Liver (tissue), 7 donors: ENCODE measurements at regions not wholly inside any gene's neighbourhood (a gene's known extent, or its start where the extent isn't known, plus 50 kb on each side); places are given as distances from the start of the nearest gene placed in this dataset.

Experiments used
- DNase-seq: peaks from one replicate; pipeline ENCODE4 v3.0.0-alpha.2; 2017; ENCODE audit warnings: low spot score
- H3K27ac ChIP-seq, 2 donors: one replicate each; pipeline ENCODE4 v1.7.0; 2013; ENCODE audit warnings: inconsistent platforms in 2 of 2, low read length in 2 of 2, control low read depth in 1 of 2, low read depth in 1 of 2, mild to moderate bottlenecking in 1 of 2
- H3K27me3 ChIP-seq, 4 donors: one replicate each; pipeline versions ENCODE4 v1.6.1 to v1.7.0; 2013; ENCODE audit warnings: low read length in 3 of 4, inconsistent platforms in 1 of 4, mild to moderate bottlenecking in 1 of 4, moderate library complexity in 1 of 4; ENCODE audit not compliant: control insufficient read depth in 4 of 4, insufficient read depth in 4 of 4
- H3K36me3 ChIP-seq, 4 donors: one replicate each; pipeline versions ENCODE4 v1.6.1 to v1.7.0; 2013; ENCODE audit warnings: low read length in 3 of 4, mild to moderate bottlenecking in 3 of 4, low read depth in 1 of 4, moderate library complexity in 1 of 4; ENCODE audit not compliant: control insufficient read depth in 4 of 4, insufficient read depth in 3 of 4
- H3K4me1 ChIP-seq, 4 donors: one replicate each; pipeline versions ENCODE4 v1.6.1 to v1.7.0; 2013; ENCODE audit warnings: low read length in 3 of 4, mild to moderate bottlenecking in 3 of 4, moderate library complexity in 1 of 4; ENCODE audit not compliant: control insufficient read depth in 4 of 4, insufficient read depth in 4 of 4
- H3K4me3 ChIP-seq, 3 donors: one replicate each; pipeline versions ENCODE4 v1.6.1 to v1.7.0; 2013; ENCODE audit warnings: low read length in 3 of 3, control low read depth in 1 of 3, low read depth in 1 of 3, mild to moderate bottlenecking in 1 of 3
- H3K9ac ChIP-seq, 2 donors: one replicate each; pipeline ENCODE4 v1.7.0; 2013; ENCODE audit warnings: low read length in 2 of 2, mild to moderate bottlenecking in 2 of 2, moderate library complexity in 2 of 2, control low read depth in 1 of 2, low read depth in 1 of 2
- H3K9me3 ChIP-seq, 4 donors: one replicate each; pipeline versions ENCODE4 v1.6.1 to v1.7.0; 2013; ENCODE audit warnings: low read length in 3 of 4; ENCODE audit not compliant: control insufficient read depth in 4 of 4
- ATF3 ChIP-seq: IDR thresholded peaks from 2 replicates; pipeline ENCODE4 v1.6.1; 2016; ENCODE audit warnings: antibody characterized with exemption
- EGR1 ChIP-seq, 2 donors: IDR thresholded peaks; 2 replicates each; pipeline ENCODE4 v1.6.1; 2016 to 2018; ENCODE audit warnings: antibody characterized with exemption in 2 of 2, low read depth in 2 of 2
- FOXA1 ChIP-seq: IDR thresholded peaks from 2 replicates; pipeline ENCODE4 v1.6.1; 2016; ENCODE audit warnings: antibody characterized with exemption
- FOXA2 ChIP-seq: IDR thresholded peaks from 2 replicates; pipeline ENCODE4 v1.6.1; 2016; ENCODE audit warnings: antibody characterized with exemption
- GABPA ChIP-seq, 2 donors: IDR thresholded peaks in 1 of 2; conservative IDR thresholded peaks in 1 of 2; 2 replicates each; pipeline ENCODE4 v1.6.1; 2016; ENCODE audit warnings: antibody characterized with exemption in 2 of 2, mild to moderate bottlenecking in 1 of 2, moderate library complexity in 1 of 2
- HNF4G ChIP-seq: IDR thresholded peaks from 2 replicates; pipeline ENCODE4 v1.6.1; 2016; ENCODE audit warnings: antibody characterized with exemption
- JUND ChIP-seq, 2 donors: IDR thresholded peaks; 2 replicates each; pipeline ENCODE4 v1.6.1; 2016; ENCODE audit warnings: antibody characterized with exemption in 2 of 2
- MAX ChIP-seq: IDR thresholded peaks from 2 replicates; pipeline ENCODE4 v1.6.1; 2016; ENCODE audit warnings: antibody characterized with exemption
- NR2F2 ChIP-seq: IDR thresholded peaks from 2 replicates; pipeline ENCODE4 v1.6.1; 2016; ENCODE audit warnings: antibody characterized with exemption
- RAD21 ChIP-seq, 2 donors: IDR thresholded peaks; 2 replicates each; pipeline ENCODE4 v1.6.1; 2016; ENCODE audit warnings: antibody characterized with exemption in 2 of 2, mild to moderate bottlenecking in 2 of 2
- REST ChIP-seq: IDR thresholded peaks from 2 replicates; pipeline ENCODE4 v1.6.1; 2016; ENCODE audit warnings: antibody characterized with exemption, mild to moderate bottlenecking
- RXRA ChIP-seq, 2 donors: IDR thresholded peaks; 2 replicates each; pipeline ENCODE4 v1.6.1; 2017 to 2018; ENCODE audit warnings: antibody characterized with exemption in 2 of 2, mild to moderate bottlenecking in 1 of 2
- SP1 ChIP-seq: IDR thresholded peaks from 2 replicates; pipeline ENCODE4 v1.6.1; 2018; ENCODE audit warnings: antibody characterized with exemption, mild to moderate bottlenecking
- TAF1 ChIP-seq: conservative IDR thresholded peaks from 2 replicates; pipeline ENCODE4 v1.6.1; 2016; ENCODE audit warnings: antibody characterized with exemption, mild to moderate bottlenecking
- YY1 ChIP-seq: IDR thresholded peaks from 2 replicates; pipeline ENCODE4 v1.6.1; 2016; ENCODE audit warnings: antibody characterized with exemption, mild to moderate bottlenecking
- ZBTB33 ChIP-seq: IDR thresholded peaks from 2 replicates; pipeline ENCODE4 v1.6.1; 2016; ENCODE audit warnings: antibody characterized with exemption
- whole genome bisulfite sequencing: extraction: QIAGEN DNeasy Blood & Tissue Kit; methylation state at CpG from one replicate; pipeline ENCODE4 v1.1.7; 2013; 5-methylcytosine and 5-hydroxymethylcytosine counted together
- donor health status: healthy.
- donor health status: healthy.
- donor health status: healthy.
- donor health status: healthy.

GRCh38 chr10:123527151-123527550 is 139.0 kb upstream of the GPR26 start:
- no peaks in the 10 kb centered on the region for H3K4me1 ChIP-seq
- no peak for DNase-seq
- no peak overlapping the region for H3K27ac ChIP-seq
- H3K9me3 ChIP-seq, result no peaks in the 10 kb centered on the region
- no peak for TF ChIP-seq MAX
- TF ChIP-seq EGR1 (IDR thresholded peaks at IDR 0.05; ENCODE audit: low read depth in 2 of 2), result no peak
- no peak for TF ChIP-seq FOXA1
- no peak for TF ChIP-seq FOXA2
- TF ChIP-seq ZBTB33, result no peak
- TF ChIP-seq YY1, result no peak
- no peak for TF ChIP-seq ATF3
- TF ChIP-seq HNF4G, result no peak
- no peak for TF ChIP-seq TAF1
- no peak for TF ChIP-seq SP1
- no peak for TF ChIP-seq NR2F2
- TF ChIP-seq REST, result no peak
- no peak for TF ChIP-seq RAD21 (IDR thresholded peaks at IDR 0.05)
- no peak for TF ChIP-seq GABPA (IDR thresholded peaks at IDR 0.05 in 1 of 2, conservative IDR thresholded peaks at IDR 0.05 in 1 of 2)
- H3K4me3 ChIP-seq, result no peak overlapping the region
- H3K36me3 ChIP-seq, result no peaks in the 10 kb centered on the region
- peaks cover 0 to 2% (median 0%) of the 10 kb centered on the region in 4 donors for H3K27me3 ChIP-seq
- no peak overlapping the region for H3K9ac ChIP-seq

GRCh38 chr10:123529146-123529760 is 136.9 kb upstream of the GPR26 start:
- no peak overlapping the region for H3K9ac ChIP-seq
- DNase-seq, result peak; percentile 19
- WGBS, result 72% methylated on average over 10 of the region's 10 CpGs
- no peak overlapping the region for H3K4me3 ChIP-seq
- no peaks in the 10 kb centered on the region for H3K36me3 ChIP-seq
- H3K9me3 ChIP-seq, result no peaks in the 10 kb centered on the region
- TF ChIP-seq REST (no peak), JUND (IDR thresholded peaks at IDR 0.05) (no peak), ZBTB33 (no peak), EGR1 (IDR thresholded peaks at IDR 0.05; ENCODE audit: low read depth in 2 of 2) (no peak), RXRA (IDR thresholded peaks at IDR 0.05) (no peak)
- H3K27ac ChIP-seq, result no peak overlapping the region
- no peaks in the 10 kb centered on the region for H3K4me1 ChIP-seq
- peaks cover 0 to 2% (median 0%) of the 10 kb centered on the region in 4 donors for H3K27me3 ChIP-seq
